Lower leg skin (tissue), 3 donors: ENCODE measurements at regions not wholly inside any gene's neighbourhood (a gene's known extent, or its start where the extent isn't known, plus 50 kb on each side); places are given as distances from the start of the nearest gene placed in this dataset.

Source experiments
- POLR2A ChIP-seq, 2 donors: fragments of 450-650 bp; IDR thresholded peaks; one replicate each; pipeline ENCODE4 v1.6.1; 2016 to 2017; ENCODE audit warnings: antibody characterized with exemption in 2 of 2, mild to moderate bottlenecking in 1 of 2, moderate library complexity in 1 of 2
- TF ChIP-seq, protein P1 (sequence below), 3 donors: fragments of 450-650 bp; IDR thresholded peaks; one replicate each; pipeline ENCODE4 v1.5.1; 2016; ENCODE audit warnings: antibody characterized with exemption in 3 of 3, mild to moderate bottlenecking in 3 of 3, moderate library complexity in 2 of 3

DNA sequence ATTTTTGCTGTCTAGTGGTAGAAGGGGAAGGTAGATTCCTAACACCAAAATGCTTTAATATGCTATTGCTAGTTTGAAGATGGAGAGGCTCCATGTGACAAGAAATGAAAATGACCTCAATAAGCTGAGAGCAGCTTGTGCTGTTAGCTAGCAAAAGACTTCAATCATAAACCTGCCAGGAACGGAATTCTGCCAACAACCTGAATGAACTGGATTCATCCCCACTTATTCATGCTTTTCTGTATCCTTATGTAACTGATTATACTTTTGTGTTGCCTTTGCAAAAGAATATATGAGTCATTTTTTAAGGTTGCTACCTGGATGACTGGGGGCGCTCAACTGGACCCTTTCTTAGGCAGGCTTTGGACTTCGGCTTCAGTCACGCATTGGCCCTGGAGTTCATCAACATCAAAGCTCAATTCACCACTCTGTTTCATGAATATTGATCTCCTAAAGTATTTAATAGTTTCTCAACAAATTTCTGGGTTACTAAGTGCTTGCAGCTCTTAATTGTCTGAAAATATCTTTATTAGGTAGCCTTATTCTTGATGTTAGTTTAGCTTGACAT is 97.5 kb upstream of the KCNJ3 start:
- TF ChIP-seq POLR2A (IDR thresholded peaks at IDR 0.05): no peak
- TF ChIP-seq, protein P1, sequence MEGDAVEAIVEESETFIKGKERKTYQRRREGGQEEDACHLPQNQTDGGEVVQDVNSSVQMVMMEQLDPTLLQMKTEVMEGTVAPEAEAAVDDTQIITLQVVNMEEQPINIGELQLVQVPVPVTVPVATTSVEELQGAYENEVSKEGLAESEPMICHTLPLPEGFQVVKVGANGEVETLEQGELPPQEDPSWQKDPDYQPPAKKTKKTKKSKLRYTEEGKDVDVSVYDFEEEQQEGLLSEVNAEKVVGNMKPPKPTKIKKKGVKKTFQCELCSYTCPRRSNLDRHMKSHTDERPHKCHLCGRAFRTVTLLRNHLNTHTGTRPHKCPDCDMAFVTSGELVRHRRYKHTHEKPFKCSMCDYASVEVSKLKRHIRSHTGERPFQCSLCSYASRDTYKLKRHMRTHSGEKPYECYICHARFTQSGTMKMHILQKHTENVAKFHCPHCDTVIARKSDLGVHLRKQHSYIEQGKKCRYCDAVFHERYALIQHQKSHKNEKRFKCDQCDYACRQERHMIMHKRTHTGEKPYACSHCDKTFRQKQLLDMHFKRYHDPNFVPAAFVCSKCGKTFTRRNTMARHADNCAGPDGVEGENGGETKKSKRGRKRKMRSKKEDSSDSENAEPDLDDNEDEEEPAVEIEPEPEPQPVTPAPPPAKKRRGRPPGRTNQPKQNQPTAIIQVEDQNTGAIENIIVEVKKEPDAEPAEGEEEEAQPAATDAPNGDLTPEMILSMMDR (IDR thresholded peaks at IDR 0.05): no peak
